NCI-H146 treated with DMSO at 0.1 percent for 48 hours (cell line): ENCODE measurements at regions not wholly inside any gene's neighbourhood (a gene's known extent, or its start where the extent isn't known, plus 50 kb on each side); places are given as distances from the start of the nearest gene placed in this dataset.

Experiments
- DNase-seq: peaks from one replicate; lab custom pipeline; 2025; ENCODE audit not compliant: unreplicated experiment; lab: John Stamatoyannopoulos, UW

DNA sequence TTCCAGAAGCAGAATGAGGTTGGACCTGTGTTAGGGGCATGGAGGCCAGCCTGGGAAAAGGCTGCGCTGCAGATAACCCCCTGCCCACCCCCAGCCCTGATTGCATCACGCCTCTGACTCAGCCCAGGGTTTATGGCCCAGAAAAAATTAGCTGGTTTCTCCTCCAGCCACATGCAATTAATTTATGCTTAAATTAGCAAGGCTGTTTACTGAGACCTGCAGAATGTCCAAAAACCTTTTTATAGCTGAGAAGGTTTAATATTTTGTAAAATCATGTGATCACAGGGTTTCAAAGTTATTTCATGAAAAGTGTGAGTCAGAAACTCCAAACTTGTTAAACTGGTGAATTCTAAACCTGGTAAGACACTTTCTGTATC lies 123.1 kb upstream of the HDAC4 start:
- DNase-seq: no peak

GRCh38 chr2:239523147-239523953 lies 122.5 kb upstream of the HDAC4 start:
- DNase-seq: no peak

DNA sequence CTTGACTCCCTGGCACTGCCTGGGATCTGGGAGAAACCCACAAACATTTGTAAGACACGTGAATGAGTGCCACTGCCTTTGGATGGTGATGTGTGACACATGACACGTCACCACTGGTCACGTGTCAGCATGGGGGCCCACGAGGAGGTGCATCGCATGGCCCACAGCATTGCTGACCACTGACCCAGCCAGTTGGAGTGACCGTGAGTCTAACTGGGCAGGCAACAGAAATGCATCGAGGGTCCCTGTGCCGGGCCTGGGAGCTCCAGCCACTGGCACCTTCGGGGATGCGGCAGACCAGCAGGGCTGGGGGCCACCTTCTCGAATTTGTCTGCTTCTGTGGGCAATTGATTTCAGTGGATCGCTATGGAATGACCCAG lies 121.9 kb upstream of the HDAC4 start:
- no peak for DNase-seq

DNA sequence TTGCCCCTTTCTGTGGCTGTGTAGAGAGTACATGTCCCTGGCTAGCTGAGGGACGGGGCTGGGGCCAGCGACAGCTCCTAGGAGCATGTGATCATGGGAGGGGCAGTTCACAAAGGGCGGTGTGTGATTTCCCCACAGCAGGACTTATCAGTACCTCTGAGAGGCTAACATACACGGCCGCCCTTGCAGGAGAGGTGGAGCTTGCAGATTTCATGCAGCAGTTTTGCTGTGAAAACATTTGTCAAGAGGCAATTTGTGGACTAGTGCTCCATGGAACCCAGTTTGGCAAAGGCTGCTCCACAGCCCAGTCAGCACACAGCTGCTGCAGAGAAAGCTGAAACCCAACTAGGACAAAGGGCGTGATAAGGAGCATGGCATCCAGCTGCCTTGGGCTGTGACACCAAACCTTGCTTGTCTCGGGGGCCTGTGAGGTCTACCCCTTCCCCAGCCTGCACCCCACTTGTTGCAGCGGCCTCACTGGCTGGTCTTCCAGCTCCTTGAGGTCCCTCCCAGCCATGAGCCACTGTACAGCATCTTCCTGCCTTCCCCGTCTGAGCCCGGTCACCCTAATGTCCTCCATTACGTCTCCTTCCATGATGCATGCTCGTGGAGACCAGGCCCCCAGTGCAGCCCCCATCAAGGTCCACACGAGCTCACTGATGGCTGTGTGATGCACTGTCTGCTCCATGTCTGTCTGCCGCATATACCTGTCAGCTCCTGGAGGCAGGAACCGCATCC lies 121.4 kb upstream of the HDAC4 start:
- DNase-seq: no peak

DNA sequence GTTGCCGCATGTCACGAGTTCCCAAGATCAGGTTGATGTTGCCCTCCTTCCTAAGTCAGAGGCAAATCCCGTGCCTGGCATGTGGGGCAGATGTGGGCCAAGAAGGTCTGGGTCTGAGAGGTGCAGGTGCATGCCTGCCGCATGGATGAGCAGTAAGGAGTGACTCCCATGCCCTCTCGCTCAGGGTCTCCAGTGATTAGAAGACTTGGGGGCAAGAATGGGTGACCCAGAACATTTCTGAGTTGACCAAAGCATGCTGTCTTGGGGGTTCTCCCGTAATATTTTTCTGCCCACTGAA lies 120.6 kb upstream of the HDAC4 start:
- DNase-seq: no peak

DNA sequence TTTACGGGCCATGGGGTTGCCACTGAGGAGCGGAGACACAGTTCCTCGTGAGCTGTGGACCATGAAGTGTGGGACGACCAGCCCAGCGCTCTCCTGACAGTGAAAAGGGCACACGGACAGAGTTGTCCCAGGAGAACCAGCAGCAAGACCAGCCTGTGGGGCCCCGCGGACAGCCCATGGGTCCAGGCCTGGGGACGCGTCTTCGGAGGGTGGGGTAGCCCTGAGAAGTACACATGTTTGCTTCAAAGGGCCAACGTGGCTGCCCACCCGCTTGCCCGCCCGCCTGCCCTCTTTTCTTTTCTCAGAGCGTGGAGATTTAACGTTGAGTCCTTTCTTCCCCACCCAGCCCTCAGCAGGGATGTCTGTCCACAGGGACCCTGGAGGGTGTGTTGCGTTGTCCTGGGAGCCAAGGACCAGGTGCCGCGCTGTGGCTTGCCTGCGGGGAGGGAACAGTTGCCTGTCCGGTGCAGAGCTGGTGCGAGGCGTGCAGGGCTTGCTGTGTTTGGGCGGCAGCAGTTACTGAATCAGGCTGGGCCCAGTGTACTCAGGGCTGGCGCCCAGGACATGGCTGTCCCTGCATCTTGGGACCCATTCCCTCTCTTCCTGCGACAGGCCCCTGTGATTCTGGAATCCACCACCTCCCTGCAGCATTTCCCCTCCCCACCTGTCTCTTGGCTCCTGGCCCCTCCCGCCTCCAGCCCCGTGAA lies 120.1 kb upstream of the HDAC4 start:
- DNase-seq: no peak

GRCh38 chr2:239519921-239520585 lies 119.2 kb upstream of the HDAC4 start:
- no peak for DNase-seq

GRCh38 chr2:239519089-239519920 lies 118.5 kb upstream of the HDAC4 start:
- DNase-seq: no peak

DNA sequence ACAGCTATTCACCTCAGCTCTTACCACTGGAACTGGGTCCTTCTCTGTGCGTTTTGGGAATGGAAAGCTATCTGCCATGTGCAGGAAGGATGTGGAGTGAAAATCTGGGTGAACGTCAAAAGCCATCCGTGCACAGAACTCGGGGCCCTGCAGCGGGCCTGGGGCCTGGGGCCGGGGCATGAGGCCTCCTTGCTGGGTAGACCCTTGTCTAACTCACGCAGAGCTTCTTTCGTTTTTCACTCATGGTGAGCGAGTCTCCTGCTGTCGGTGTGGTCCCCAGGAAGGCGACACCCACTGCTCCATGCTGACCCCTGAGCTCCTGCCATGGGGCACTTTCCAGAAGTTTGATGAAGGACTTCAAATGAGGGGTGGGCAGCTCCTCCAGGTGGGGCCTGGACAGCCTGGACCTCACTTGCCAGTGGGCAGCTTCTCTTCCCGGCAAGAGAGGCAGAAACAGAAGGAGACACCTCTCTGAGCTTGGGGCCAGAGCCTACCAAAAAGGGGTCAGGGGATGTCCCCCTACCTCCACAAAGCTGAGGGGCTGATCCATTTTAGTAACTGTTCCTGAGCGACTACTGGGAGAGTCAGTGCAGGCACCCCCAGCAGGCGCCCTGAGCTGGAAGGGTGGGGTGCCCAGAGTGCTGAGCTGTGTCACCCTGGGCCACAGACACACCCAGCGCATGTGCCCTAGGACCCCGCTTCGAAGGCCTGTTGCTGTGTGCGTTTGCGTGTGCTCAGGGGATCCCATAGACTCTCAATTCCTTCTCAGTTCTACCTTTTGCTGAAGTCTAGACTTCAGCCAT lies 117.7 kb upstream of the HDAC4 start:
- DNase-seq: no peak

DNA sequence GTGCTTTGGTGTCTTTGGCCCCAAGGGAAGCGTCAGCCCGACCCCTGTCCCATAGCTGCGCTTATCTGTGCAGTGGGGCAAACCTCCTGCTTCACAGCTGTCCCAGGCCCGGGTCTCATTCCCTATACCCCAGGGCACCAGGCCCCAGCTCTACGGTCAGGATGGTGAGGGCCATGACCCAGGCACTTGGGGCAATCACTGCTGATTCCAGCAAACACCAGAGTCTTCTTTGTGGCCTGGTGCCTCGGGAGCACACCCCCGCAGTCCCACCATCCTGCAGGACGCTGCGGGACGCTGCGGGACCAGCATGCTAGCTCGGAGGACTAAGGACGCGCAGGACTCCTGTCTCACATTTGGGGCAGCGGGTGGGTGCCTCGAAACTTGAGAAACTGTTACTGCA lies 116.9 kb upstream of the HDAC4 start:
- DNase-seq: no peak

GRCh38 chr2:239516954-239517305 lies 116.1 kb upstream of the HDAC4 start:
- no peak for DNase-seq

- DNase-seq: no peak
Observed at GRCh38 chr2:239516286-239516953, 115.6 kb upstream of the HDAC4 start.

DNA sequence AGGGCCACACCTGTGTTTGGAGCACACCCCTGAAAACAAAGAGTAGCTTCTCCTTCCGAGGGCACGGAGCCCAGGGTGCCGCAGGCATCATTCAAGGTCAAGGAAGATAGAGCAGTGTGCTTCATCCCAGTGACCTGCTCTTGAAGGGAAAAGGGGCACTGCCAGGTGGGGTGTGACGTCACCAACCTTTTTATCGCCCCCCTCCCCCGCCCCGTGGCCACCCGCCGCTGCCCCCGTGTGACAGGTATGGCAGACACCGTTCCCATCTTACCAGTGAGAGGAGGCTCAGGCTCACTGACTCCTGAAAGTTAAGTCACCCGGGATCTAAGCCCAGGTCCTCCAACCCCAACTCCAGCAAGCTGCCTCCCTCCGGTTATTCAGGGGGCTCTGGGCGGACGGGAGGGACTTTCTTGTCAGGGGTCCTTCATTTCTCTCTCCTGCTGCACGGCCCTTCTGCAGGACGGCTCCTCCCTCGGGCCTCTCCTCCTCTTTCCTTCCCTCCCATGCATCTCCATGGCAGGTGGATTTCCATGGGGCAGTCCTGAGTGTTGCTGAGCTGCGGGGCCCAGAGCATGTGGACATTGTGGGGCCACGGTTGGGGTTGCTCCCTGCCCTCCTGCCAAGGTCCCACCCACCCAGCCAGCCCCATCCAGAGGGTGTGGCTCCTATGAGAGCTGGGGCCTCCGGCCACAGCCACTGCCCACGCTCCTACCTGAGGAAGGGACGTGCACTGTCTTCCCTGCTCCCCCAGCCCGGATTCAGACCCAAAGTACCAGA lies 114.1 kb upstream of the HDAC4 start:
- DNase-seq: no peak

DNA sequence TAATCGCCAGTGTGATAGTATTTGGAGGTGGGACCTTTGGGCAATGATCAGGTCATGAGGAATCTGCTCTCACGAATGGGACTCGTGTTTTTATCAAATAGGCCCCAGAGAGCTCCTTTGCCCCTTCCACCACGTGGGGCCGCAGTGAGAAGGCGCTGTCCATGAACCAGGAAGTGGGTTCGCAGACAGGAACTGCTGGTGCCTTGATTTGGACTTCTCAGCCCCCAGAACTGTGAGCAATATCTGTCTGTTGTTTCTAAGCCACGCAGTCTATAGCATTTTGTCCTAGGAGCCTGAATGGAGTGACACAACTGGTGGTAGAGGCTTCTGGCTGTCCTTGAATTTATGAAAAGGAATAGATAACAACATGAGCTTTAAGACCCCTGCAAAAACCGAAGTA lies 111.2 kb upstream of the HDAC4 start:
- no peak for DNase-seq

DNA sequence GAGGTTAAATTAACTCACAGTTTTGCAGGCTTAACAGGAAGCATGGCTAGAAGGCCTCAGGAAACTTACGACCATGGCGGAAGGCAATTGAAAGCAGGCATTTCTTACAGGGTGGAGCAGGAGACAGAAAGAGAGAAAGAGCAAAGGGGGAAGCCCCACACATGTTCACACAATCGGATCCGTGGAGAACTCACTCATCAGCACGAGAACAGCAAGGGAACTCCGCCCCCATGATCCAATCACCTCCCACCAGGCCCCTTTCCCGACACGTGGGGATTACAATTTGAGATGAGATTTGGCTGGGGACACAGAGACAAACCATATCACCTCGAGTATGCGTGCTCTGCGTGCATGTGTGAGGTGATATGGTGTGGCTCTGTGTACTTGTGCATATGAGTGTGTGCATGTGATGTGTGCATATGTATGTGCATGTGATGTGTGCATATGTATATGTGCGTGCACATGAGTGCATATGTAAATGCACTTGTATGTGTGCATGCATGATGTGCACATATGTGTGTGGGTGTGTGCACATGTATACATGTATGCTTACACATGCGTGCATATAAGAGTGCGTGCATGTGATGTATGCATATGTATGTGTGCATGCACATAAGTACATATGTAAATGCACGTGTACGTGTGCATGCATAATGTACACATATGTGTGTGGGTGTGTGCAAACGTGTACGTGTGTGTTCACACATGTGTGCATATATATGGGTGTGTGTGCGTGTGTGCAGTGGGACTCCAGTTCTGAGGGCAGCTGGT lies 108.7 kb upstream of the HDAC4 start:
- no peak for DNase-seq

GRCh38 chr2:239508261-239508660 lies 107.4 kb upstream of the HDAC4 start:
- no peak for DNase-seq

GRCh38 chr2:239507576-239508258 lies 106.9 kb upstream of the HDAC4 start:
- DNase-seq: no peak
